ENCODE measurements at regions not wholly inside any gene's neighbourhood (a gene's known extent, or its start where the extent isn't known, plus 50 kb on each side); places are given as distances from the start of the nearest gene placed in this dataset.

DNA sequence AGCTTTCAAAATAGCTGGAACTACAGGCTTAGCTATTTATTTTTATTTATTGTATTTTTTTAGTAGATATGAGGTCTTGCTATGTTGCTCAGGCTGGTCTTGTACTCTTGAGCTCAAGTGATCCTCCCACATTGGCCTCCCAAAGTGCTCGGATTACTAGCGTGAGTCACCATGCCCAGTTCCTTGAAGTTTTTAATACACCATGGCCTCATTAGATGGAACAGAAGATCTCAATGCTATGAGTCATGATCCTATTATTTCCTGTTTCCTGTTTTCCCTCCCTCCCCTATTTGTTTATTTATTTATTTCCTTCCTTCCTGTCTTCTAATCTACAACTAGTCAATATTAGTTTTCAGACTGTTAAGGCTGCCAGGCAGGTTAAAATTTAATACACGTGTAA lies 309.0 kb downstream of the CMPK2 start:
- H3K4me3 ChIP-seq (ENCODE audit: low read length in 2 of 2): no peak overlapping the region
- 79% methylated on average over 3 of the region's 3 CpGs for WGBS

DNA sequence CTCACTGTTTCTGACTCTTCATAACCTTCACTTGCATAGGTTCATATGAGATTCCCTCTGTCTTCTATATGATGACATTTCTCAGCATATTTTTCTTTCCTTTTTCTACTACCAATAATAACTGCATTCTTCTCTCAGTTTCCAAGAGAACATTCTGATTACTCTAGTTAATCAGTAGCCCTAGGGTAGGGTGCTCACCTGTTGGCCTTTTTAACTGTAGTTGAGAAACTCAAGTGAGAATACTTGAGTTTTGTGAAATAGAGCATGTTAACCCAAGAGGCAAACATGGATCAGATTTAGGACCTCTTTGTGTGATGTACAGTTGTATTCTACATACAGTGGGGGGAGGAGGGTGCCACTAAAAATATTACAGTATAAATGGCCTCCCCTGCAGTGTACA lies 308.0 kb downstream of the CMPK2 start:
- H3K4me3 ChIP-seq (ENCODE audit: low read length in 2 of 2): no peak overlapping the region
- H3K27me3 ChIP-seq (ENCODE audit: control insufficient read depth in 2 of 2, insufficient read depth in 1 of 2, low read length in 1 of 2): no peaks in the 10 kb centered on the region
- no peaks in the 10 kb centered on the region for H3K4me1 ChIP-seq (ENCODE audit: control insufficient read depth in 2 of 2, insufficient read depth in 2 of 2, low read length in 2 of 2)
- DNase-seq (ENCODE audit: low read depth in 6 of 9, low spot score in 9 of 9): no peak
- no peaks in the 10 kb centered on the region for H3K9me3 ChIP-seq (ENCODE audit: control insufficient read depth in 2 of 2, insufficient read depth in 1 of 2, low read length in 1 of 2)
- peak overlapping the region in 1 of 2 donors; percentile 33 for H3K27ac ChIP-seq (ENCODE audit: low read depth in 1 of 2, low read length in 1 of 2)
- H3K36me3 ChIP-seq (ENCODE audit: control insufficient read depth in 2 of 2, insufficient read depth in 2 of 2, low read length in 1 of 2): no peaks in the 10 kb centered on the region

More for the DNA sequence above, 309.0 kb downstream of the CMPK2 start:
- peak overlapping the region in 1 of 2 donors; percentile 10 for H3K27ac ChIP-seq (ENCODE audit: low read depth in 1 of 2, low read length in 1 of 2)
- H3K4me1 ChIP-seq (ENCODE audit: control insufficient read depth in 2 of 2, insufficient read depth in 2 of 2, low read length in 2 of 2): no peaks in the 10 kb centered on the region
- no peak for DNase-seq (ENCODE audit: low read depth in 6 of 9, low spot score in 9 of 9)
- H3K9me3 ChIP-seq (ENCODE audit: control insufficient read depth in 2 of 2, insufficient read depth in 1 of 2, low read length in 1 of 2): no peaks in the 10 kb centered on the region
- no peaks in the 10 kb centered on the region for H3K27me3 ChIP-seq (ENCODE audit: control insufficient read depth in 2 of 2, insufficient read depth in 1 of 2, low read length in 1 of 2)
- H3K36me3 ChIP-seq (ENCODE audit: control insufficient read depth in 2 of 2, insufficient read depth in 2 of 2, low read length in 1 of 2): no peaks in the 10 kb centered on the region

DNA sequence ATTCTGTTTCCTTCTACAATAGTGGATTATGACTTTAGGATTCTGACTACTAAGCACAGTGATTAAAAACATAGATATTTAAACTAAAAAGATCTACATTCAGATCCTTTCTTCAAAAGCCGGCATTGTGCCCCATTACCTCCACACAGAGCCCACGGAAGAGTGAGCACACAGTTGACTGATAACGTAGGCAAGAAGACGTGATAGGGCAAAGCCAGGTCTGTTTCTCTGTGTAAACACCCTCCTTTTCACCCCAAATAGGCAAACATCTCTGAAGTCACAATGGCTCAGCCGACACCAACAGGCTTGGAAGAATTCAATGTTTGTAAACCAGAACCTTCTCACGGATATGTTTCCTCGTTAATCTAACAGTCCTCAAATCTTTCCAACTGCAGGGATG lies 302.9 kb downstream of the CMPK2 start:
- no peak for DNase-seq (ENCODE audit: low read depth in 6 of 9, low spot score in 9 of 9)
- WGBS: 75% methylated on average over 7 of the region's 7 CpGs

GRCh38 chr2:6564326-6564725 lies 301.4 kb downstream of the CMPK2 start:
- WGBS: 94% methylated on average over 1 of the region's 1 CpG

More for the DNA sequence above, 302.9 kb downstream of the CMPK2 start:
- no peaks in the 10 kb centered on the region for H3K9me3 ChIP-seq (ENCODE audit: control insufficient read depth in 2 of 2, insufficient read depth in 1 of 2, low read length in 1 of 2)
- no peak overlapping the region for H3K4me3 ChIP-seq (ENCODE audit: low read length in 2 of 2)
- H3K27ac ChIP-seq (ENCODE audit: low read depth in 1 of 2, low read length in 1 of 2): no peak overlapping the region
- no peaks in the 10 kb centered on the region for H3K4me1 ChIP-seq (ENCODE audit: control insufficient read depth in 2 of 2, insufficient read depth in 2 of 2, low read length in 2 of 2)
- H3K36me3 ChIP-seq (ENCODE audit: control insufficient read depth in 2 of 2, insufficient read depth in 2 of 2, low read length in 1 of 2): no peaks in the 10 kb centered on the region
- H3K27me3 ChIP-seq (ENCODE audit: control insufficient read depth in 2 of 2, insufficient read depth in 1 of 2, low read length in 1 of 2): no peaks in the 10 kb centered on the region

DNA sequence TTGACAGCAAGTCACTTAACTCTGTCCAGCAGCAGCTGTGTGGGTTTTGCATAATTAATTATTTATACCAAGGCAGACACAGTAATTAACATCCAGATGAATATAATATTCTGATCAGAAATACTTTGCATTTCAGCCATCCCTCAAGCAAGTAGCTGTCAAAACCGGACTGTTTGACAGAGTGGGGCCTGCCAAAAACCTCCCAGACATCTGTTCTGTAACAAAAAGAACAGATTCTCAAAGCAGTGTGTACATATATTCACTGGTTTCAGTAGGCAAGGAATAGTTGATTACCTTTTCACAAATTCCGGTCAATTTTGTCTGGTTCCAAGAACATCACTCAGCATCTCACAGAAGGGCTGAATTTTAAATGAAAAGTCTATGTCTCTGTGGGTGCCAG lies 291.6 kb downstream of the CMPK2 start:
- H3K9me3 ChIP-seq (ENCODE audit: control insufficient read depth in 2 of 2, insufficient read depth in 1 of 2, low read length in 1 of 2): no peaks in the 10 kb centered on the region
- no peaks in the 10 kb centered on the region for H3K36me3 ChIP-seq (ENCODE audit: control insufficient read depth in 2 of 2, insufficient read depth in 2 of 2, low read length in 1 of 2)
- no peak overlapping the region for H3K4me3 ChIP-seq (ENCODE audit: low read length in 2 of 2)
- DNase-seq (ENCODE audit: low read depth in 6 of 9, low spot score in 9 of 9): no peak
- H3K4me1 ChIP-seq (ENCODE audit: control insufficient read depth in 2 of 2, insufficient read depth in 2 of 2, low read length in 2 of 2): no peaks in the 10 kb centered on the region
- 88% methylated on average over 2 of the region's 2 CpGs for WGBS
- no peaks in the 10 kb centered on the region for H3K27me3 ChIP-seq (ENCODE audit: control insufficient read depth in 2 of 2, insufficient read depth in 1 of 2, low read length in 1 of 2)
- no peak overlapping the region for H3K27ac ChIP-seq (ENCODE audit: low read depth in 1 of 2, low read length in 1 of 2)

More at GRCh38 chr2:6564326-6564725, 301.4 kb downstream of the CMPK2 start:
- DNase-seq (ENCODE audit: low read depth in 6 of 9, low spot score in 9 of 9): no peak
- Histone ChIP-seq H3K4me1 (ENCODE audit: control insufficient read depth in 2 of 2, insufficient read depth in 2 of 2, low read length in 2 of 2) (no peaks in the 10 kb centered on the region), H3K4me3 (ENCODE audit: low read length in 2 of 2) (no peak overlapping the region), H3K9me3 (ENCODE audit: control insufficient read depth in 2 of 2, insufficient read depth in 1 of 2, low read length in 1 of 2) (no peaks in the 10 kb centered on the region), H3K27ac (ENCODE audit: low read depth in 1 of 2, low read length in 1 of 2) (no peak overlapping the region), H3K36me3 (ENCODE audit: control insufficient read depth in 2 of 2, insufficient read depth in 2 of 2, low read length in 1 of 2) (no peaks in the 10 kb centered on the region), H3K27me3 (ENCODE audit: control insufficient read depth in 2 of 2, insufficient read depth in 1 of 2, low read length in 1 of 2) (no peaks in the 10 kb centered on the region)

- Histone ChIP-seq H3K4me3 (ENCODE audit: low read length in 2 of 2) (no peak overlapping the region), H3K4me1 (ENCODE audit: control insufficient read depth in 2 of 2, insufficient read depth in 2 of 2, low read length in 2 of 2) (no peaks in the 10 kb centered on the region), H3K27ac (ENCODE audit: low read depth in 1 of 2, low read length in 1 of 2) (no peak overlapping the region), H3K9me3 (ENCODE audit: control insufficient read depth in 2 of 2, insufficient read depth in 1 of 2, low read length in 1 of 2) (no peaks in the 10 kb centered on the region), H3K27me3 (ENCODE audit: control insufficient read depth in 2 of 2, insufficient read depth in 1 of 2, low read length in 1 of 2) (no peaks in the 10 kb centered on the region), H3K36me3 (ENCODE audit: control insufficient read depth in 2 of 2, insufficient read depth in 2 of 2, low read length in 1 of 2) (no peaks in the 10 kb centered on the region)
- DNase-seq (ENCODE audit: low read depth in 6 of 9, low spot score in 9 of 9): no peak
- 84% methylated on average over 2 of the region's 2 CpGs for WGBS
Observed at GRCh38 chr2:6576302-6576701, 289.4 kb downstream of the CMPK2 start.

GRCh38 chr2:6577960-6578359 lies 287.7 kb downstream of the CMPK2 start:
- Histone ChIP-seq H3K27me3 (ENCODE audit: control insufficient read depth in 2 of 2, insufficient read depth in 1 of 2, low read length in 1 of 2) (no peaks in the 10 kb centered on the region), H3K4me3 (ENCODE audit: low read length in 2 of 2) (no peak overlapping the region), H3K4me1 (ENCODE audit: control insufficient read depth in 2 of 2, insufficient read depth in 2 of 2, low read length in 2 of 2) (no peaks in the 10 kb centered on the region), H3K9me3 (ENCODE audit: control insufficient read depth in 2 of 2, insufficient read depth in 1 of 2, low read length in 1 of 2) (no peaks in the 10 kb centered on the region), H3K27ac (ENCODE audit: low read depth in 1 of 2, low read length in 1 of 2) (no peak overlapping the region), H3K36me3 (ENCODE audit: control insufficient read depth in 2 of 2, insufficient read depth in 2 of 2, low read length in 1 of 2) (no peaks in the 10 kb centered on the region)
- 94% methylated on average over 3 of the region's 3 CpGs for WGBS
- DNase-seq (ENCODE audit: low read depth in 6 of 9, low spot score in 9 of 9): no peak

DNA sequence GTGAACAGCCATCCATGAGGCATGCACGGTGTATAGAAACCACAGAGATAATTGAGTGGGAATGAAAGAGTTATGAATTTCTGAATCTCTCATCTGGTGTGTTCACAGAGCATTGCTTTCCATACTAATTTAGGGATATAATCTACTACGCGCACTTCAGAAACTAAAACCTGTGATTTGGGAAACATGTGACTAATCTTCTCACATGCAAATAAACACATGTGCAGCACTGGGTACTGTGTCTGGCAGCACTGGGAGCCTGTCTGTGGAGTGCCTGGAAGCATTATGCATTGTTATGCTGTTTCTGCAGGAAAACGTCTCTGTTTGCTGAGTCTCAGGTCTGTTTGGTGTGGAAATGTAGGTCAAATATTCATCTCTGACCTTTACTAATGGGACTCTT lies 287.3 kb downstream of the CMPK2 start:
- H3K4me3 ChIP-seq (ENCODE audit: low read length in 2 of 2): no peak overlapping the region
- no peak for DNase-seq (ENCODE audit: low read depth in 6 of 9, low spot score in 9 of 9)
- no peaks in the 10 kb centered on the region for H3K4me1 ChIP-seq (ENCODE audit: control insufficient read depth in 2 of 2, insufficient read depth in 2 of 2, low read length in 2 of 2)
- no peaks in the 10 kb centered on the region for H3K9me3 ChIP-seq (ENCODE audit: control insufficient read depth in 2 of 2, insufficient read depth in 1 of 2, low read length in 1 of 2)
- no peaks in the 10 kb centered on the region for H3K27me3 ChIP-seq (ENCODE audit: control insufficient read depth in 2 of 2, insufficient read depth in 1 of 2, low read length in 1 of 2)
- WGBS: 72% methylated on average over 4 of the region's 4 CpGs
- H3K36me3 ChIP-seq (ENCODE audit: control insufficient read depth in 2 of 2, insufficient read depth in 2 of 2, low read length in 1 of 2): no peaks in the 10 kb centered on the region
- no peak overlapping the region for H3K27ac ChIP-seq (ENCODE audit: low read depth in 1 of 2, low read length in 1 of 2)

- no peaks in the 10 kb centered on the region for H3K36me3 ChIP-seq (ENCODE audit: control insufficient read depth in 2 of 2, insufficient read depth in 2 of 2, low read length in 1 of 2)
Observed at GRCh38 chr2:6579281-6579680, 286.4 kb downstream of the CMPK2 start.

GRCh38 chr2:6580982-6581381 lies 284.7 kb downstream of the CMPK2 start:
- no peaks in the 10 kb centered on the region for H3K4me1 ChIP-seq (ENCODE audit: control insufficient read depth in 2 of 2, insufficient read depth in 2 of 2, low read length in 2 of 2)
- H3K36me3 ChIP-seq (ENCODE audit: control insufficient read depth in 2 of 2, insufficient read depth in 2 of 2, low read length in 1 of 2): no peaks in the 10 kb centered on the region
- WGBS: 93% methylated on average over 4 of the region's 4 CpGs
- DNase-seq (ENCODE audit: low read depth in 6 of 9, low spot score in 9 of 9): no peak
- no peaks in the 10 kb centered on the region for H3K27me3 ChIP-seq (ENCODE audit: control insufficient read depth in 2 of 2, insufficient read depth in 1 of 2, low read length in 1 of 2)
- no peak overlapping the region for H3K4me3 ChIP-seq (ENCODE audit: low read length in 2 of 2)
- no peak overlapping the region for H3K27ac ChIP-seq (ENCODE audit: low read depth in 1 of 2, low read length in 1 of 2)
- no peaks in the 10 kb centered on the region for H3K9me3 ChIP-seq (ENCODE audit: control insufficient read depth in 2 of 2, insufficient read depth in 1 of 2, low read length in 1 of 2)

More at GRCh38 chr2:6579281-6579680, 286.4 kb downstream of the CMPK2 start:
- Histone ChIP-seq H3K4me3 (ENCODE audit: low read length in 2 of 2) (no peak overlapping the region), H3K27ac (ENCODE audit: low read depth in 1 of 2, low read length in 1 of 2) (no peak overlapping the region), H3K4me1 (ENCODE audit: control insufficient read depth in 2 of 2, insufficient read depth in 2 of 2, low read length in 2 of 2) (no peaks in the 10 kb centered on the region), H3K27me3 (ENCODE audit: control insufficient read depth in 2 of 2, insufficient read depth in 1 of 2, low read length in 1 of 2) (no peaks in the 10 kb centered on the region), H3K9me3 (ENCODE audit: control insufficient read depth in 2 of 2, insufficient read depth in 1 of 2, low read length in 1 of 2) (no peaks in the 10 kb centered on the region)
- DNase-seq (ENCODE audit: low read depth in 6 of 9, low spot score in 9 of 9): no peak
